HG03460 (cell line): ENCODE measurements at regions not wholly inside any gene's neighbourhood (a gene's known extent, or its start where the extent isn't known, plus 50 kb on each side); places are given as distances from the start of the nearest gene placed in this dataset.

Source experiments
- ATAC-seq: cut with Tn5 transposase; IDR thresholded peaks from one replicate; pipeline ENCODE4 v1.9.1; 2021; ENCODE audit not compliant: unreplicated experiment

DNA sequence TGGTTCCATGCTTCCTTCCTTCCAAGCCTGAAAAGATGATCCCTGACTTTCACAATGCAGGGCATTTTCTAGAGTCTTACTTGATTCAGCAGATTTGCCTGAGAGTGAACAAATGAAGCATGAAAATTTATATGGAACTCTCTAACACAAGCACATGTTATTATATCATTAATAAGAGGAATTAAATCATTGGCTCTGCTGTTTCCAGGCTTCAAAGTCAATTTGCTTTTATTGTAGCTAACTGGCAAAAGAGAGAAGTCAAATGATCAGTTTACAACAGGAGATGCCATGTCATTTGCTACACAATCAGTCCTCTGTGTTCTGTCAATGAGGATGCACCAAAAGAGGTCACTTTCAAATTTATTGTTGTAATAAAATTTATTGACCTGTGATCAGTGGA is 101.5 kb upstream of the UGT8 start:
- ATAC-seq, result no peak

DNA sequence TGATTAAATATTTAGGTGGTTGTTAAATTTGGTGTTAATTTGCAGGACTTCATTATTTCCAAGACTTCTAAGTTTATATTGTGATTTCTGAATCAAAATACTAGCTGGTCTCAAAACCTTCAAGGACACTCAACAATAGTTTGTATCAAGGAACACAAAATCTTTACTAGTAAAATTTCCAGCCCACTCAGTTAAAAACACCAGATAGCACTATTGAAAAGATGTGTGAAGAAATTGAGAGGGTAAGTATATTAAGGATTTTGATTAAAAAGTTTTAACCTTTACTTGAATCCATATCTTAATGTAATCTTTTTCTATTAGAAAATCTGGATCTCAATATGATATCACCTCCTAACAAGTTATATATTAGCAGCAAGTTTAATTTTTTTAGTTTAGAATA is 89.3 kb upstream of the UGT8 start:
- ATAC-seq, result no peak

DNA sequence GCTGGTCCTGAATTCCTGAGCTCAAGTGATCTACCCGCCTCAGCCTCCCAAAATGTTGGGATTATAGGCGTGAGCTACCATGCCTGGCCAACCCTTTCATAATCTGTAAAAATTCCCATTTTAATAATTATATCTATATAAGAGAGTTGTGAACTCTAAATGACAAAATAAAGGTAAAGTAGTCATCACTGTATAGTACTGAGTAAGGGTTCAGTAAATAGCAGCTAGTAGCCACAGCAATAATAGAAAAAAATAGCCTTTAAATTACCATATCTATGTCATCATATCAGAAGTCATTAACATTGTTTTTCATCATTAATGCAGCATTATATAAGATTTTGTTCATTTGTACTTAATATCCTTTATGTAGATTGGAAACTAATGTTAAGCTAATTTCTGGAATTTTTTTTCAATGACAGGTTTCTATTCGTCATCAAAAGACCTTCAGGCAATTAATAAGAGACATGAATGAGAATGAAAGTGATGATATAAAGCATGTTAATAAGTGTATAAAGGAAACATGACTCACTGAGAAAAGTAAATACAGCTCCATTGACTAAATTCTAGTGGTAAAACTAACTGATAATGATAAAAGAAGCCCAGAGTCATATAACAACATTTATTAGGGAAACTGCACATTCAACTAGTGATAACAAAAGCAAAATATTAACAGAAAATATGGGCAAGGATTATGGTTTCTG is 85.9 kb upstream of the UGT8 start:
- ATAC-seq, result no peak

DNA sequence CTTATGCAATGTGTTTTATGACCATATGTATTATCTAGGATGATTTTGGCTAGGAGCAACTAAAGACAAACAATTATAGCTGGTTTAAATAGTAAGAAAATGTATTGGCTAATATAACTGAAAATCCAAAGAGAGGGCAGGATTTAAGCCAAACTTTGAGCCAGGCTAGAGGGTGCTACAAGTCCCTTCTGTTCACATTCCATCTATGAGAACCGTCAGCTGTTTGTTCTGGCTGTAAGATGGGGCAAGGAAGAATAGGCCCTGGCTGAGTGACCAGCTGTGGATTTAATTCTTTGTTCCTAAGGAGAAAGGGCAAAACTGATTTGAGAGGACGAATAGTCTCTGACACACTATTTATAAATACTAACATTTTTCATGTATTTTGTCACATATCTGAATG is 79.2 kb upstream of the UGT8 start:
- ATAC-seq, result no peak

DNA sequence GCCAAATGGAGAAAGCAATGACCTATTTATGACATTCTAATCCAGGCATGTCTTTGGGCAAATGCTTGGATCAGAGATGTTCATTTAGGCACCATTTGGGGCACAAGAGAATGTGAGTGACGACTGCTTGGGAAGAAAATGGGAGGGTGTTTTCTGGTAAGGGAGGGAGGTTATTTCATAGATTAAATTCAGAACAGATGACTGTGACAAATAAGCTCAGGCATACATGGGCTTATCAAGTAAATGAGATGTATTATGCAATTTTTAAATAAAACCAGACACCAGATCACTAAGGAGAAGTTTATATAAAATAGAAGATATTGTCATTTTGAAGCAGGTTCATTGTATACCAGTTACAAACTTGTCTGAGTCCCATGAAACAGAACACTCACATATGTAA is 71.4 kb upstream of the UGT8 start:
- no peak for ATAC-seq

DNA sequence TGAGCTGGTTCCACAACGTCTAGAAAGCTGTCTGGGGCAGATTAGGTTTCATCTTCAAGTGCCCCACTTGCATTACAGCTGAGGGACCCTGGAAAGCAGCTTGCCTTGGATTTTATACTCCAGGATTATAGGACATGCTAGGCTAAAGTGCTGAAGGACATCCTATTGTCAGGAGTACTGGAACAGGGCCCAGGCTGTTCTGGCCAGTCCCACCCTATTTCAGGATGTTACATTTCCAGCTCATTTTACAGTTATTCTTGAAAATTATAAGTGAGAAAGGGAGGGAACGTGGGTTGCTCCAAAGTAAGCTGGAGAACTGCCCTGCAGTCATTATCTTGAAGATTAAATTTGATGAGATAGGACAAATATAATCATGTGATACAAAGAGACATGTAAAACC is 71.0 kb upstream of the UGT8 start:
- no peak for ATAC-seq

DNA sequence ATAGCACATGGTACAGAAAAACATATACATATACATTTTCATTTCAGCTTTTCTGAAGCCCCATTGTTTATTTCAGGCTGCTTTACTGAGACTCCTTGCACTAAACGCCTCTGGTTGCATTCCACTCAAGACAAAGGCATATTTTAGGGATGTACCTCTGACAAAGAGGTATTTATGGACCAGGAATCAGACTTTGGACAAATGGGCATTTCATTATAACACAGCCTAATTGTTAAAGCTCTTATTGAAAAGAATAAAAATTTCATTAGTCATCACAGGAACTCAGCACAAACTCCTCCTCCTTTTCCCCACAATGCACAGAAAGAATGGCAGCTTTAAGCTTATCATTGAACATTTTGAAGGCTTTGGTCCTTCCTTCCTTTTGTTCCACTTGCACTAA is 62.9 kb upstream of the UGT8 start:
- ATAC-seq, result no peak

DNA sequence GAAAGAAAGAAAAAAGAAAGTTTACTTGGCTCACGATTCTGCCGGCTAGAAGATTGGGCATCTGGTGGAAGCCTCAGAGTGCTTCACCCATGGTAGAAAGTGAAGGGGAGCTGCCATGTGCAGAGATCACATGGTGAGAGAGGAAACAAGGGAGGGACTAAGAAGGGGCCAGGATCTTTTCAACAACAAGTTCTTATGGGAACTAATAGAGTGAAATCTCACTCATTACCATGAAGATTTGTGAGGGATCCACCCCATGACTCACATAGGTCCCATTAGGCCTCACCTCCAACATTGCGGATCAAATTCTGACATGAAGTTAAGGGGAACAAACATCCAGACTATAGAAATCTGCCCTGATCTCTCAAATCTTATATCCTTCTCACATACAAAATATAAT is 61.3 kb upstream of the UGT8 start:
- no peak for ATAC-seq

DNA sequence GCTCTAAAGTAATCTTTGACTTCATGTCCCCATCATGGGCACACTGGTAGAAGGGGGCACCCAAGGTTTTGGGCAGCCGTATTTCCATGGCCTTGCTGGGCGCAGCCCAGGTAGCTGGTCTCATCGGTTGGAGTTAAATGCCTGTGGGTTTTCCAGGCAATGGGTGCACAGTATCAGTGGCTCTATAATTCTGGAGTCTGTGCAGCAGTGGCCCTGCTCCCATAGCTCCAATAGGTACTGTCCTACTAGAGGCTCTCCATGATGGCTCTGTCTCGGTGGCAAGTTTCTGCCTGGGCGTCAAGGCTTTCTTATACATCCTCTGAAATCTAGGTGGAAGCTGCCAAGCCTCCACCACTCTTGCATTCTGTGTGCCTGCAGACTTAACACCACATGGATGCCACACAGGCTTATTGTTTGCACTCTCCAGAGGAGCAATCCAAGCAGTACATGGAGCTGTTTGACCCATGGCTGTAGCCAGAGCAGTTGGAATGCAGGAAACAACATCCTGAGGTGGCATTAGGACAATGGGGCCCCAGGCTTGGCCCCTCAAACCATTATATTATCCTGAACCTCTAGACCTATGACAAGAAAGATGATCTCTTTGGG is 60.5 kb upstream of the UGT8 start:
- ATAC-seq, result no peak

DNA sequence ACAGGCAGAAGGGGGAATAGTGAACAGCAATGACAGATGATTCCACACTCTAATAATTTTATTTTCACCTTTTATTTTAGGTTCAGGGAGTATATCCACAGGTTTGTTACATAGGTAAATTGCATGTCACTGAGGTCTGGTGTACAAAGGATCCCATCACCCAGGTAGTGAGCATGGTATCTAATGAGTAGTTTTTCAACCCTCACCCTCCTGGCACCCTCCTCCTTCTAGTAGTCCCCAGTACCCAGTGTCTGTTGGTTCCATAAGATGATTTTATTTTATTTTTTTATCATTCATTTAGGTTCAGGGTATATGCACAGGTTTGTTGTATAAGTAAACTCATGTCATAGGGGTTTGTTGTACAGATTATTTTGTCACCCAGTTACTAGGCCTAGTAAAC is 58.6 kb upstream of the UGT8 start:
- ATAC-seq, result no peak

DNA sequence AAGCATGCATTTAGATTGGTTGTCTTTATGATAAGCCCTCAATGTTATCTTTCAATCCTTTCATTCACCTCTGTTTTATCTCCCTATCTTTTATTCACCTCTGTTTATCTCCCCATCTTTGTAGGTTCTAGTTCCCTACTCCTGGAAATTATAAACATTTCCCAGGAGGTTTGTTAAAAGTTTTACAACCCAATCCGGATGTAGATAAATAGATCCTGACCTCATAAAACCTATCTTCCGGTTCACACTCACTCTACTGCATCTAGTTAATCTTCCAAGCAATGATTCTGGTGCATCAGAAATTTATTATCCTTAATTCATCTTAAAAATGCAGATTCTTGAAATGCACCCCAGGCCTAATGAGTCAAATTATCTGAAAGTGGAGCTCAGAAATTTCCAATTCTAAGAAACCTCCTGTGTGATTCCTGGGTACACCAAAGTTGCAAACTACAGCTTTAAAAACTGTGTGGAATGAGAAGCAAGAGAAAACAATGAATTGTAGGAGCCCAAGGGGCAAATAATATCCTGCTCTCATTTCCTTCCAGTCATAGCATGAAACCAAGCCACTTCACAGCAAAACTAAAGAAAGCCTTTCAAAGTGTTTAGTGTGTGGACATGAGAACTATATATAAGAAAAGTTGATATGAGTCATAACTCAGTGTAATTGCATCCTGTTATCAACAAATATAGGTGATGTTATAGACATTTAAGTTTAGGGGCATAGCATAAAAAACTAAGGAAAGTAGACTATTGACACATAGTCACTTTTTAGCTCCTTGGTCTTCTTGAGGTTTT is 51.1 kb upstream of the UGT8 start:
- no peak for ATAC-seq
